ENCODE measurements at regions not wholly inside any gene's neighbourhood (a gene's known extent, or its start where the extent isn't known, plus 50 kb on each side); places are given as distances from the start of the nearest gene placed in this dataset.

DNA sequence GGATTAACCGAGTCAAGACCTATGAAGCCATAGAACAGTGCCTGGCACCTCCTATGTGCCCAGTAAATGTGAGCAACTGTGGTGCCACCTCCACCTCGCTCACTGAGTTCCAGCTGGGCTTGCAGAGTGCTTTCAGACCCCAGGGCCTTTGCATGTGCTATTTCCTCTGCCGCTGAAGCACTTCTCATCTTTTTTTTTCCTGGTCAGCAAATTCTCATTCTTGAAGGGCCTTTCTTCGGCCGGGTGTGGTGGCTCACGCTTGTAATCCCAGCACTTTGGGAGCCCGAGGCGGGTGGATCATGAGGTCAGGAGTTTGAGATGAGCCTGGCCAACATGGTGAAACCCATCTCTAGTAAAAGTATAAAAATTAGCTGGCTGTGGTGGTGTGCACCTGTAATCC, 76.5 kb downstream of the MSX1 start:
- H3K23me2 ChIP-seq (ENCODE audit: insufficient read length, low read depth, low read length, poor library complexity, severe bottlenecking): no peaks in the 10 kb centered on the region
- TF ChIP-seq, protein P1, sequence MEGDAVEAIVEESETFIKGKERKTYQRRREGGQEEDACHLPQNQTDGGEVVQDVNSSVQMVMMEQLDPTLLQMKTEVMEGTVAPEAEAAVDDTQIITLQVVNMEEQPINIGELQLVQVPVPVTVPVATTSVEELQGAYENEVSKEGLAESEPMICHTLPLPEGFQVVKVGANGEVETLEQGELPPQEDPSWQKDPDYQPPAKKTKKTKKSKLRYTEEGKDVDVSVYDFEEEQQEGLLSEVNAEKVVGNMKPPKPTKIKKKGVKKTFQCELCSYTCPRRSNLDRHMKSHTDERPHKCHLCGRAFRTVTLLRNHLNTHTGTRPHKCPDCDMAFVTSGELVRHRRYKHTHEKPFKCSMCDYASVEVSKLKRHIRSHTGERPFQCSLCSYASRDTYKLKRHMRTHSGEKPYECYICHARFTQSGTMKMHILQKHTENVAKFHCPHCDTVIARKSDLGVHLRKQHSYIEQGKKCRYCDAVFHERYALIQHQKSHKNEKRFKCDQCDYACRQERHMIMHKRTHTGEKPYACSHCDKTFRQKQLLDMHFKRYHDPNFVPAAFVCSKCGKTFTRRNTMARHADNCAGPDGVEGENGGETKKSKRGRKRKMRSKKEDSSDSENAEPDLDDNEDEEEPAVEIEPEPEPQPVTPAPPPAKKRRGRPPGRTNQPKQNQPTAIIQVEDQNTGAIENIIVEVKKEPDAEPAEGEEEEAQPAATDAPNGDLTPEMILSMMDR (conservative IDR thresholded peaks at IDR 0.05): no peak
- DNase-seq: no peak
- H4K8ac ChIP-seq (replicated peaks; ENCODE audit: insufficient read length, low read depth, low read length): no peak overlapping the region
- no peak overlapping the region for H3K56ac ChIP-seq (ENCODE audit: insufficient read length, low read depth, low read length)
- H2BK120ac ChIP-seq (ENCODE audit: low read depth, low read length, poor library complexity, severe bottlenecking): no peak overlapping the region
- H3K79me1 ChIP-seq (ENCODE audit: insufficient read depth, low read depth, low read length, poor library complexity, severe bottlenecking): no peaks in the 10 kb centered on the region
- H3K4me2 ChIP-seq (ENCODE audit: insufficient read depth, insufficient read length, low read length): no peak overlapping the region
- no peaks in the 10 kb centered on the region for H4K20me1 ChIP-seq (ENCODE audit: control insufficient read depth, insufficient read depth, insufficient read length)
- H3K23ac ChIP-seq (ENCODE audit: insufficient read length, low read depth, low read length): no peak overlapping the region
- H3K4ac ChIP-seq (ENCODE audit: low read depth, low read length): no peak overlapping the region
- no CpG with 5 or more reads among the region's 8 CpGs for WGBS (ENCODE audit: extremely low coverage, insufficient read length, low lambda C conversion rate)
- H3K27ac ChIP-seq (ENCODE audit: insufficient read length, low read depth, low read length): no peak overlapping the region
- no peak overlapping the region for H3K9ac ChIP-seq (ENCODE audit: extremely low read depth, insufficient read length, low read length)
- H2AK5ac ChIP-seq (ENCODE audit: insufficient read length, low read length): no peak overlapping the region
- H3T11ph ChIP-seq (ENCODE audit: low read length): no peak overlapping the region
- no peak overlapping the region for H2BK20ac ChIP-seq (ENCODE audit: low read depth, low read length, poor library complexity, severe bottlenecking)
- no peak overlapping the region for H2BK15ac ChIP-seq (ENCODE audit: low read depth, low read length)
- no peak overlapping the region for H3K18ac ChIP-seq (ENCODE audit: insufficient read length, low read depth, low read length)
- no peak overlapping the region for H3K4me3 Mint-ChIP-seq
- no peak overlapping the region for H3K27ac Mint-ChIP-seq
- H3K4me1 ChIP-seq (ENCODE audit: insufficient read depth, low read length): no peaks in the 10 kb centered on the region
- no peaks in the 10 kb centered on the region for H3K27me3 ChIP-seq (ENCODE audit: insufficient read depth, low read length)
- H3K36me3 Mint-ChIP-seq (ENCODE audit: insufficient read depth in 1 of 3, low read depth in 3 of 3): no peaks in the 10 kb centered on the region
- H3K79me2 ChIP-seq (ENCODE audit: insufficient read depth, low read length): no peaks in the 10 kb centered on the region
- H4K5ac ChIP-seq (ENCODE audit: insufficient read length, low read depth, low read length): no peak overlapping the region
- no peaks in the 10 kb centered on the region for H3K4me1 Mint-ChIP-seq
- no peak overlapping the region for H2BK12ac ChIP-seq (ENCODE audit: insufficient read length, low read depth, low read length)
- no peak overlapping the region for H3K14ac ChIP-seq (ENCODE audit: insufficient read depth, low read length)
- no peak overlapping the region for H4K91ac ChIP-seq (ENCODE audit: insufficient read length, low read depth, low read length)
- no peak overlapping the region for H2BK5ac ChIP-seq (ENCODE audit: insufficient read length, low read length)
- H2AFZ ChIP-seq (ENCODE audit: low read length): no peak overlapping the region
- no peaks in the 10 kb centered on the region for H3K9me3 ChIP-seq (ENCODE audit: control insufficient read depth, low read depth, low read length)
- H3K27me3 Mint-ChIP-seq (ENCODE audit: low read depth): peaks cover 45% of the 10 kb centered on the region
- H3K9me3 Mint-ChIP-seq: no peaks in the 10 kb centered on the region

Measured in H9 (cell line).